Immature natural killer cell (primary cell): ENCODE measurements at regions not wholly inside any gene's neighbourhood (a gene's known extent, or its start where the extent isn't known, plus 50 kb on each side); places are given as distances from the start of the nearest gene placed in this dataset.

Experiments used
- DNase-seq, 3 donors: peaks; one replicate each; pipeline ENCODE4 v3.0.0; 2022; ENCODE audit warnings: mixed read lengths in 1 of 3
- H3K27ac Mint-ChIP-seq, 6 donors: one replicate each; pipeline ENCODE4 v1.8.0; 2020; ENCODE audit warnings: mixed read lengths in 6 of 6, mild to moderate bottlenecking in 5 of 6, inconsistent platforms in 4 of 6, moderate library complexity in 3 of 6
- H3K27me3 Mint-ChIP-seq, 3 donors: one replicate each; pipeline ENCODE4 v1.8.0; 2020 to 2021; ENCODE audit warnings: low read depth in 3 of 3, mild to moderate bottlenecking in 3 of 3, mixed read lengths in 3 of 3, moderate library complexity in 3 of 3, inconsistent platforms in 1 of 3
- H3K36me3 Mint-ChIP-seq, 3 donors: one replicate each; pipeline ENCODE4 v1.8.0; 2020; ENCODE audit warnings: mixed read lengths in 3 of 3, inconsistent platforms in 2 of 3, mild to moderate bottlenecking in 2 of 3
- H3K4me1 Mint-ChIP-seq, 2 donors: one replicate each; pipeline ENCODE4 v1.8.0; 2020; ENCODE audit warnings: inconsistent platforms in 2 of 2, mild to moderate bottlenecking in 2 of 2, mixed read lengths in 2 of 2, moderate library complexity in 1 of 2
- H3K4me3 Mint-ChIP-seq, 5 donors: one replicate each; pipeline ENCODE4 v1.8.0; 2020; ENCODE audit warnings: mild to moderate bottlenecking in 5 of 5, mixed read lengths in 5 of 5, inconsistent platforms in 3 of 5, moderate library complexity in 3 of 5
- H3K9me3 Mint-ChIP-seq, 6 donors: one replicate each; pipeline ENCODE4 v1.8.0; 2020; ENCODE audit warnings: mild to moderate bottlenecking in 6 of 6, mixed read lengths in 6 of 6, inconsistent platforms in 4 of 6, moderate library complexity in 3 of 6

DNA sequence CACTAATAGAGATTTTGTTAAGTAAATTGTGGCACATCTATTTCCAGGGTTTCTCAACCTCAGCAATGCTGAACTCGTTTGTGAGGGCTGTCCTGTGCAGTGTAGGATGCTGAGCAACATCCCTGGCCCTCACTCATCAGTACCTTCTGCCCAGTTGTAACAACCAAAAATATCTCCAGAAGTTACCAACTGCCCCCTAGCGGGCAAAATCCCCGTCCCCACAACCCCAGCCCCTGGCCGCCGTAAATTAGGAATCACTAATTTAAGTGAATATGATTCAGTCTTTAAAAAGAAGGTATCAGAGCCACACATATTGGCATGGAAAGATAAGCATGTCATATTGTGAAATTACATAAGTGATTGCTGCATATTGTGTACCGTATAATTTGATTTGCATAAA is 123.4 kb downstream of the ASB9 start:
- Mint-ChIP-seq H3K27ac (no peak overlapping the region), H3K4me1 (peaks cover 0 to 22% of the 10 kb centered on the region in 2 donors), H3K27me3 (peaks cover 3% of the 10 kb centered on the region in 3 donors), H3K36me3 (no peaks in the 10 kb centered on the region), H3K9me3 (no peaks in the 10 kb centered on the region), H3K4me3 (no peak overlapping the region)
- DNase-seq: no peak

DNA sequence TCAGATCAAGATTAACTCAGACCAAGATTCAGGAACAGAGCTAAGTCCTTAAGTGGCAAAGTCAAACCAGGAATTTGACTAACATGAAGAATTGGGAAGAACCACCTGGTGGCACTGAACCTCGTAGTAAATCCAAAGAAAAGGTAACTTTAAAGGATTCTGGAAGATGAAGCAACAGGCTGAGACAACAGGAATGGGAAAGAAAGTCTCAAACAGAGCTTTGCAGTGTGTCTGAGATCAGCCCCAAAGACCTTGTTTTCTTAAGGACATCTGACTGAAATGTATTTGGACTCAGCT is 126.1 kb downstream of the ASB9 start:
- Mint-ChIP-seq H3K27ac (no peak overlapping the region), H3K9me3 (no peaks in the 10 kb centered on the region), H3K36me3 (no peaks in the 10 kb centered on the region)

DNA sequence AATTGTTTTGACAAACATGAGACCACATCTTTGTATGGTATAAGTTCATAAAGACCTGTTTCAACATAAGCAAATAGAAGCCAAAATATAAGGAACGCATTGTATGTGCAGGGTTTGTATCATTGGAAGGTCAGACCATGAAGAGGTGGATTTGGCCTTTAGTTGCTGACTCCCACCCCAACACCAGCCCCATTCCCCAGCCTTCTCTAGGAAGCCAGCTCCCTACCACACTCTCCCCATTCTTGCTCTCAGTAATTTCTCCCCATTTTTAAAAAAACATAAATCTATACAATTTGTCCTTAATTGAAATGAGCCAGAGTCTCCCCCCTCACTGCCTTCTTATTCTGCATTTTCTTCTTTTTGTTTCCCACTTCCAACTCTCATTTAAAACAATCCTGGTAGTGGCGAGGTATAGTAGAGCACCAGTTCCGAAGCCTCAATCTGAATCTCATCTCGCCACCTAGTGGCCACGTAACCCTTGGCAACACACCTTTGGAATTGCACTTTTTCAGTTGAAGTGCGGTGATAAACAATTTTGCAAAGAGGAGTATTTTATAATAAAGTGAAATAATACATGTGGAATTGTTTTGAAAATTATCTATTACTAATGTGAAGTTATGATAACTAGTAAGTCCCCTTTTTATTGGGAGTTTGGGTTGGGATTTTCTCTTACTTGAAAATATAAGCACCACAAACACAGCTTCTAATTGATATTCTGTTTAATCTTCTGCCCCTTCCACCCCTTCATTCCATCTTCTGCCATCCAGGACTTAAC is 126.6 kb downstream of the ASB9 start:
- no peaks in the 10 kb centered on the region for H3K9me3 Mint-ChIP-seq
- H3K27ac Mint-ChIP-seq: no peak overlapping the region
- H3K36me3 Mint-ChIP-seq: no peaks in the 10 kb centered on the region
- H3K4me1 Mint-ChIP-seq: peaks cover 0 to 17% of the 10 kb centered on the region in 2 donors
- H3K27me3 Mint-ChIP-seq: peaks cover 0 to 3% (median 2%) of the 10 kb centered on the region in 3 donors
- peak overlapping the region in 1 of 5 donors; percentile 8 for H3K4me3 Mint-ChIP-seq
- DNase-seq: peak; percentile 1 to 29 (median 11)

More for the DNA sequence above, 126.1 kb downstream of the ASB9 start:
- H3K4me1 Mint-ChIP-seq: peaks cover 0 to 17% of the 10 kb centered on the region in 2 donors
- H3K27me3 Mint-ChIP-seq: peaks cover 0 to 2% (median 1%) of the 10 kb centered on the region in 3 donors
- no peak overlapping the region for H3K4me3 Mint-ChIP-seq
- DNase-seq: no peak

DNA sequence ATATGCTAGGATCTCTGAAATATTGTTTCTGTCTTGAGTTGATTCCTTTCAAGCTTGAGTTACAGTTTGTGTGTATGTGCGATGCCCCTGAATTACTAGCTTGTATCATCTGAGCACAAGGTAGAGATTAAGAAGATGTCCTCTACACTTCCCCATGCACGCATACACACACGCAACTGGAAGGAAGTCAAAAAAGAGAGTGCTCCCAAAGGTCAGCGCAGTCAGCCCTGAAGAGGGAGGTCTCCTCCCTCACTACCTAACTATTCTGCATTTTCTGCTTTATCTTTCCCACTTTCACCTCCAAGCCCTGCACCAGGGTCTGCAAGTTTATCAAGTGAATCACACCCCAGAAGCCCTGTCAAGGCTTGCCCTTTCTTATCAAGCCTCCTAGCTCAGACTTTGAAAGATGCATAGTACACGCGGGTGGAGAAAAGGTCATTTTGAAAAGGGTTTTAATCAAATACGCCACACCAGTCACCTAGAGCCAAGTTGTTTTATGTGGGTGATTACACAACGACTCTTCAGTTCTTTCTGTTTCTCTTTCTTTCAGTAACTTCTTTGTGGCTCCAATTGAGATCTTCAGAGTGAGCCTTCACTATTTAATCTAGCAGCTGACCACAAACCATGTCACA is 127.7 kb downstream of the ASB9 start:
- H3K4me3 Mint-ChIP-seq: peak overlapping the region in 1 of 5 donors; percentile 7
- H3K27ac Mint-ChIP-seq: peak overlapping the region in 3 of 6 donors; percentile 7 to 28 (median 17)
- H3K9me3 Mint-ChIP-seq: no peaks in the 10 kb centered on the region
- peaks cover 0 to 17% of the 10 kb centered on the region in 2 donors for H3K4me1 Mint-ChIP-seq
- peaks cover 0 to 5% (median 2%) of the 10 kb centered on the region in 3 donors for H3K27me3 Mint-ChIP-seq
- DNase-seq: no peak
- H3K36me3 Mint-ChIP-seq: no peaks in the 10 kb centered on the region

DNA sequence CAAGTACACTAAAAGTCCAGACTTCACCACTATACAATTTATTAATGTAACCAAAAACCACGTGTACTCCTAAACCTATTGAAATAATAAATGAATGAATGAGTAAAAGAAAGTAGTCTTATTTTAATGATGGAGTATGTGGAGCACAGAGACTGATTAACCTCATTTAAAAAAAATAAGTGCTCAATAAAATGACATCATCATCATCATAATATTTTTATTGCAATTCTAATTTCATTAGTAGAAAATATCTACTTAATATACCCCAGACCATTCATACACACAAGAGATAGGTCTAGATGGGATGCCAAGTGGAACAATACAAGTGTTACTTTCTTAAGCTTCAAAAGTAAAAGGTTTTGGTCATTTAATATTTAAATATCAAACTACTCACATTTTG is 133.1 kb downstream of the ASB9 start:
- H3K4me3 Mint-ChIP-seq: no peak overlapping the region
- no peak overlapping the region for H3K27ac Mint-ChIP-seq
- peaks cover 0 to 3% (median 0%) of the 10 kb centered on the region in 6 donors for H3K9me3 Mint-ChIP-seq
- peaks cover 0 to 8% (median 3%) of the 10 kb centered on the region in 3 donors for H3K27me3 Mint-ChIP-seq
- no peak for DNase-seq
- peaks cover 0 to 4% (median 0%) of the 10 kb centered on the region in 3 donors for H3K36me3 Mint-ChIP-seq
- H3K4me1 Mint-ChIP-seq: no peaks in the 10 kb centered on the region

DNA sequence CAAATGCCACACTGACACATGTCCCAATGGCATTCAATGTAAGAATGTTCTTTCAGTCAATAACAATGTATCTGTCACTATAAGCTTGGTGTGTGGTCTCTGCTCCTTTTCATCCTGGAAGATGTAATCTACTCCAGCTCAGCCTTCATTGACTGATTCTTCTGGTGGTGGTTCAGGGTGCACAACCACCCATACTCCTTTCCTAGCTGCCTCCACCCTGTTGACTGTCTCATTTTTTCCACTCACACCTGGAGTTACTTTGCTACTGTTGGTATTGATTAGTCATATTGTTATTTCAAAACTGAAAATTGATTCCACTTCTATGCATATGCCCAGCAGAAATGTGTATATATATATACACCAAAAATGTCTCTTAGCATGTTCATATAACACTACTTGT is 140.5 kb downstream of the ASB9 start:
- H3K4me1 Mint-ChIP-seq: no peaks in the 10 kb centered on the region
- no peak overlapping the region for H3K4me3 Mint-ChIP-seq
- peaks cover 0 to 11% (median 4%) of the 10 kb centered on the region in 3 donors for H3K27me3 Mint-ChIP-seq
- peaks cover 0 to 3% (median 0%) of the 10 kb centered on the region in 6 donors for H3K9me3 Mint-ChIP-seq
- no peak overlapping the region for H3K27ac Mint-ChIP-seq
- H3K36me3 Mint-ChIP-seq: peaks cover 0 to 4% (median 0%) of the 10 kb centered on the region in 3 donors
- no peak for DNase-seq

DNA sequence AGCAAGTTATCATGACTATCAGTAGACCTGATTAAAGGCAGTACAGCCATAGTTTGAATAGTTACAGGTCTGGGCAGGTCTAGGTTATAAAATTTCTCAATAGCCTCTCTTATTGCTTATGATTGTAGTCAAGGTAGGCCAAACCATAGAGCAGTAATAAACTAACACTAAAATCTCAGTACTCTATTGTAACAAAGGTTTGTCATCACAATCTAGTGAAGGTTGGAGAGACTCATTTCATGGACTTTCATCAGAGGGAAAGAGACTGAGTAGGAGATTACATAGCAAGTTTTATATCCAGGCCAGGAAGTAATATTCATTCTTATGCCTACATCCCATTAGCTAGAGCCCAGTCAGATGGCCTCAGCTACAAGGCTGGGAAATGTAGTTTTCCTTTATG is 141.0 kb downstream of the ASB9 start:
- Mint-ChIP-seq H3K36me3 (no peaks in the 10 kb centered on the region), H3K9me3 (no peaks in the 10 kb centered on the region), H3K4me3 (no peak overlapping the region), H3K27ac (no peak overlapping the region), H3K27me3 (peaks cover 0 to 11% (median 4%) of the 10 kb centered on the region in 3 donors), H3K4me1 (no peaks in the 10 kb centered on the region)
- no peak for DNase-seq

DNA sequence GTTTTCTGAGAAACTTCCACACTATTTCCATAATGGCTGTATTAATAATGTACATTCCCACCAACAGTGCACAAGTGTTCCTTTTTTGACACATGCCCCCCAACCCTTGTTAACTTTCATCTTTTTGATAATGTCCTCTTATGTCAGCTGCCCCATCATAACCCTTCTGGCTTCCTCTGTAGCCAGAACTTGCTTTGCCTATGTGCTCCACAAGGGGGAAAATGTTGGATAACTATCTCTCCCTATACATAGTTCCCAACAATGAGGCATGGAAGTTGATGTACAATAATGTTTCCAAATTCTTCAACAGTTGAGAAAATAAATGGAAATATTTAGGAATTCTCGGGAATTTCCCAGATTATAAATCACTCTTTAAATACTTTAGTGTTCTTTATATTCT is 142.9 kb downstream of the ASB9 start:
- Mint-ChIP-seq H3K9me3 (no peaks in the 10 kb centered on the region), H3K36me3 (no peaks in the 10 kb centered on the region), H3K4me1 (no peaks in the 10 kb centered on the region), H3K27me3 (peaks cover 0 to 8% (median 4%) of the 10 kb centered on the region in 3 donors), H3K27ac (no peak overlapping the region), H3K4me3 (no peak overlapping the region)
- DNase-seq: no peak

DNA sequence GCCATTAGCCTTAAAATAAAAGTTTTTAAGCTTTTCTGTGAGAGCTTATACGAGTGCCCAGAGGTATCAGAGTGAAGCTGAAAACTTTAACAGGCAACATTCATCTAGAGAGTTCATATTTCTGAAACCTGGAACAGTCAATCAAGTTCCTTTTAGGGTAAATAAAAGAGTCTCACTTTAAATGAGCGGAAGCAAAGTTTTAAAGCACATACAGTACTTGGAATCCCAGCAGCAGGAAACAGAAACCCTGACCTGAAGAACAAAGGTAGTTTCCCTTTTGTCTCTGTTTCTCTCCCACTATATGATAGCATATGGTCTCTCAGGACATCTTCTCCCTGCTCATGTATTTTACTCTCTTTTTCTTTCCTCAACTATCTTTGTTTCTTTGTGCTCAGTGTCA is 153.0 kb downstream of the ASB9 start:
- no peaks in the 10 kb centered on the region for H3K36me3 Mint-ChIP-seq
- H3K9me3 Mint-ChIP-seq: no peaks in the 10 kb centered on the region
- no peak for DNase-seq
- H3K4me3 Mint-ChIP-seq: no peak overlapping the region
- no peak overlapping the region for H3K27ac Mint-ChIP-seq
- no peaks in the 10 kb centered on the region for H3K4me1 Mint-ChIP-seq
- peaks cover 1 to 7% (median 4%) of the 10 kb centered on the region in 3 donors for H3K27me3 Mint-ChIP-seq

DNA sequence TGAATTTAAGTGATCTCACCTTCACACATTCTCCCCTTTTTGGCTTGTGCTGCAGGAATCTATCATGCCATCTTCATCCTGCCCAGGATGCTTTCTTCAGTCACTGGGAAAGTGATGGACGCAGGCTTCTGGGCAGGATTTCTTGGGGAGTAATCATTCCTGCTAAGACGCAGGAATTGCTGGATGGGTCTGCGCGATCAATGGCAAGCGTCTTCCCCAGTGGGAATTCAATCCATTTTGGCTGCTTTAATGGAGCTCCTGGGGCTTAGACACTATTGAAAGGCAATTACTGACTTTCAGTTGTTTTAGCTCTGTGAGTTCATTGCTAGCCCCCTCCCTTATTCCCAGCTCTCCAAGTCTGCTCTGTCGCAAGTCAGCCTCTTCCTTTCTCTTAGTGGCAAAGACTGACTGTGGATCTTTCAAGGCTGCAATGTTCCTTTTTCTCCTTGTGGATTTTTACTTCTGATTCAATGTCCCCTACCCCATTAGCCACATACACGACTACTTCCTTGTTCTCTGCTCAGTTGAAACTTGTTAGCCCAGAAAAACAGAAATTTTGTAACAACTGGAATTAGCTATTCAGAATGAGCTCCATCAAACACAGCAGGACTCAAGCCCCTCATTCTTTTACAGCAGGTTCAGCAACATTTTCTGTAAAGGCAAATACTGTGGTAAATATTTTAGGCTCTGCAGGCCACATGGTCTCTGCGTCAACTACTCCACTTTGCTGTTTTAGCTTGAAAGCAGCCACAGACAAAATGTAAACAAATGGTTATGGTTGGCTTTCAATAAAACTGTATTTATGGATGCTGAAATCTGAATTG is 154.9 kb downstream of the ASB9 start:
- H3K4me3 Mint-ChIP-seq: no peak overlapping the region
- no peaks in the 10 kb centered on the region for H3K36me3 Mint-ChIP-seq
- H3K27me3 Mint-ChIP-seq: peaks cover 1 to 7% (median 6%) of the 10 kb centered on the region in 3 donors
- no peak overlapping the region for H3K27ac Mint-ChIP-seq
- no peaks in the 10 kb centered on the region for H3K4me1 Mint-ChIP-seq
- no peaks in the 10 kb centered on the region for H3K9me3 Mint-ChIP-seq
- no peak for DNase-seq

DNA sequence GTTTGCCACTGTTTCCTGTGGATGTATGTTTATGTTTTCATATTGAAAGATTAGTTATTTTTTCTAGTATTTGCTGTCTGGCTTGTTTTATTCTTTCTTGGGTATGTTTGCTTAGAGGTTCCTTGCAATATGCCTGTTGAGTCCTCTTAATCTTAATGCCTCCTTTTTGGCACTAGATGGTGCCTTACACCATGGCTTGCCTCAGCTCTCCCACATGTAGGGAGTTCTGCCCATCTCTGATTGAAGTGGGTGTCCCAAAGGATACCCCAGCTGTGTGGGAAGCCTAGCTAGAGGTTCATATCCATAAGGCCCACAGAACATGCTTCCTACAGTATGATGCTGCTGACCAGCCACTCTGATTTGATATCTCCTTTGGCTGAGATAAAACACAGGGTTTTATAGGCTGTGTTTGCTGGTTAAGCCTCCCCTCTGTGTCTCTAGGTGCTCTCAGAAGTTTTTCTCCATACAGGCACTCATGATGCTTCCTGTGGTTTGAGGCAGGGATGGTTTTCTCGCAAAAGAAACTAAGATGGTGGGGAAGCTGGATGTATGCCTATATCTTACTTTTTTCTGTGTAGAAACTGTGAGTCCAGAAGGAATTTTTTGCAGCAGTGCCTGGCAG is 162.4 kb downstream of the ASB9 start:
- Mint-ChIP-seq H3K4me1 (no peaks in the 10 kb centered on the region), H3K4me3 (no peak overlapping the region), H3K9me3 (peaks cover 0 to 13% (median 4%) of the 10 kb centered on the region in 6 donors), H3K36me3 (peaks cover 0 to 3% (median 0%) of the 10 kb centered on the region in 3 donors), H3K27me3 (peaks cover 2 to 14% (median 3%) of the 10 kb centered on the region in 3 donors), H3K27ac (no peak overlapping the region)
- no peak for DNase-seq

DNA sequence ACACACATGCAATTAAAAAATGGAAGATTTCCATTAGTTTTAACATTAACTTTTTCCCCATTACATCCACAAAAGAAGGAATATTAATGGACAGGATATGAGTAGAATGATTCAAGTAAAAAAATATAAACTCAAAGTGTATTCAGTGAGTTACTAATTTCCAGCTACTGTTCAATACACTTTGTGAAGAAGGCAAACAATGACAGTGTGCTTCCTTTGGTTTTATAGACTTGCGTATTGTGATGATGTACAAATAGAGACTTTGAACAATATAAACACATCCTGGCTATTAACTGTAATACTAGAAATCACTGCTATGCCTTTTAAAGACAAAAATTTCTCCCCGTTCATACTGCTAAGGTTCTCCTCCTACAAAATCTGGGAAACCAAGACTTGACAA is 171.4 kb downstream of the ASB9 start:
- no peaks in the 10 kb centered on the region for H3K9me3 Mint-ChIP-seq
- no peak for DNase-seq
- H3K27me3 Mint-ChIP-seq: peaks cover 0 to 10% (median 5%) of the 10 kb centered on the region in 3 donors
- no peak overlapping the region for H3K27ac Mint-ChIP-seq
- no peaks in the 10 kb centered on the region for H3K36me3 Mint-ChIP-seq
- H3K4me3 Mint-ChIP-seq: no peak overlapping the region
- no peaks in the 10 kb centered on the region for H3K4me1 Mint-ChIP-seq

DNA sequence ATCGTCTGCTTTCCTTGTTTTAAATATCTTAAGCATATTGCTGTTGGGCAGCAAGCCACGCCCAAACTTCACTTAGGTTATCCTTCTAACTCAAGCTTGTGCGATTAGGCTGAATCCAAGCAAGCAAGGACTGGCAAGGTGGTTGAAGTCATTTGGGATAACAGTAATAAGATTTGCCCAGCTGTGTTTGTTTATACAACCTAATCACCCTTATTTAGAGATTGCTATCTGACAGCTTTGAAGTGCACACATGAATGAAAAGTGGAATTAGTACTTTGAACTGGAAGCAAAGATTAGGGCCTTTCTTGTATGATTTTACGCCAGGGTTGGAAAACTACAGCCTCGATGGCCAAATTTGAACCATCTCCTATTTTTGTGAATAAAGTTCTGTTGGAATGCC is 182.1 kb downstream of the ASB9 start:
- Mint-ChIP-seq H3K4me3 (no peak overlapping the region), H3K9me3 (peaks cover 0 to 6% (median 0%) of the 10 kb centered on the region in 6 donors), H3K4me1 (no peaks in the 10 kb centered on the region), H3K36me3 (no peaks in the 10 kb centered on the region), H3K27me3 (peaks cover 2 to 3% (median 2%) of the 10 kb centered on the region in 3 donors), H3K27ac (no peak overlapping the region)
- DNase-seq: no peak
